ENCODE measurements at regions not wholly inside any gene's neighbourhood (a gene's known extent, or its start where the extent isn't known, plus 50 kb on each side); places are given as distances from the start of the nearest gene placed in this dataset.

- TF ChIP-seq ELK1 (IDR thresholded peaks at IDR 0.05; ENCODE audit: low read depth, low read length) (no peak), NFYB (IDR thresholded peaks at IDR 0.05; ENCODE audit: insufficient read depth, low read depth, low read length) (no peak), RAD21 (IDR thresholded peaks at IDR 0.05; ENCODE audit: insufficient read depth, low read depth, low read length) (no peak), ZNF217 (IDR thresholded peaks at IDR 0.05) (no peak), CREM (IDR thresholded peaks at IDR 0.05; ENCODE audit: low read depth) (no peak), CTCF (IDR thresholded peaks at IDR 0.05 in 2 of 3, conservative IDR thresholded peaks at IDR 0.05 in 1 of 3; ENCODE audit: control insufficient read depth in 2 of 3, extremely low read depth in 1 of 3, insufficient read depth in 1 of 3, low read depth in 3 of 3, low read length in 3 of 3) (no peak), MAX (IDR thresholded peaks at IDR 0.05; ENCODE audit: low read depth, low read length) (no peak), USF1 (IDR thresholded peaks at IDR 0.05; ENCODE audit: borderline replicate concordance, extremely low read length, insufficient read depth, low read depth, low read length) (no peak), FOXM1 (IDR thresholded peaks at IDR 0.05; ENCODE audit: low read depth, low read length) (no peak)
Observed at GRCh38 chr21:15441992-15442391, 287.8 kb upstream of the USP25 start.
